ENCODE measurements at regions not wholly inside any gene's neighbourhood (a gene's known extent, or its start where the extent isn't known, plus 50 kb on each side); places are given as distances from the start of the nearest gene placed in this dataset.

DNA sequence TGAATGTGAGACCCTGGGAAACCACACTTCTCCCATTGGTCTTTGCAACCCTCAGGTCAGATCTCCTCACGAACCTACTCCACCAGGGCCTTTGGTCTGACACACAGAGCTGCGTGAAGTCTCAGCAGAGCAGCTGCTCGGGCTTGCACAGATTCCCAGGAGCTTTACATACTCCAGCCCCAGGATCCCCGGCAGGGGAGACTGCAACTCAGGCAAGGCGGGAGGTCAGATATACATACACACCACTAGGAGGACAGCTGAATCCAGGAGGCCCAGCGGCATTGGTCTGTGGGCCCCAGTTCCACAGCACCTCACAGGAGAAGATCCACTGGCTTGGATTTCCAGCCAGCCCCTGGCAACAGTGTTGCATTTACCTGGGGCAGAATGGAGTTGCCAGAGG is 239.2 kb downstream of the GPAM start:
- TF ChIP-seq JAZF1 (CRISPR knock-in tag; IDR thresholded peaks at IDR 0.05) (no peak), NFATC4 (CRISPR knock-in tag; IDR thresholded peaks at IDR 0.05) (no peak), NR3C1 (CRISPR knock-in tag; conservative IDR thresholded peaks at IDR 0.05; ENCODE audit: low read depth) (no peak), TP53 (CRISPR knock-in tag; IDR thresholded peaks at IDR 0.05) (no peak), TCF7 (CRISPR knock-in tag; IDR thresholded peaks at IDR 0.05; ENCODE audit: low read depth) (no peak), NFE2L1 (CRISPR knock-in tag; IDR thresholded peaks at IDR 0.05) (no peak), MYBL2 (CRISPR knock-in tag; IDR thresholded peaks at IDR 0.05) (no peak)
- TF ChIP-seq, protein P1, sequence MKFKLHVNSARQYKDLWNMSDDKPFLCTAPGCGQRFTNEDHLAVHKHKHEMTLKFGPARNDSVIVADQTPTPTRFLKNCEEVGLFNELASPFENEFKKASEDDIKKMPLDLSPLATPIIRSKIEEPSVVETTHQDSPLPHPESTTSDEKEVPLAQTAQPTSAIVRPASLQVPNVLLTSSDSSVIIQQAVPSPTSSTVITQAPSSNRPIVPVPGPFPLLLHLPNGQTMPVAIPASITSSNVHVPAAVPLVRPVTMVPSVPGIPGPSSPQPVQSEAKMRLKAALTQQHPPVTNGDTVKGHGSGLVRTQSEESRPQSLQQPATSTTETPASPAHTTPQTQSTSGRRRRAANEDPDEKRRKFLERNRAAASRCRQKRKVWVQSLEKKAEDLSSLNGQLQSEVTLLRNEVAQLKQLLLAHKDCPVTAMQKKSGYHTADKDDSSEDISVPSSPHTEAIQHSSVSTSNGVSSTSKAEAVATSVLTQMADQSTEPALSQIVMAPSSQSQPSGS (CRISPR knock-in tag; IDR thresholded peaks at IDR 0.05; ENCODE audit: borderline replicate concordance, low read depth), result no peak
- TF ChIP-seq, protein P2, sequence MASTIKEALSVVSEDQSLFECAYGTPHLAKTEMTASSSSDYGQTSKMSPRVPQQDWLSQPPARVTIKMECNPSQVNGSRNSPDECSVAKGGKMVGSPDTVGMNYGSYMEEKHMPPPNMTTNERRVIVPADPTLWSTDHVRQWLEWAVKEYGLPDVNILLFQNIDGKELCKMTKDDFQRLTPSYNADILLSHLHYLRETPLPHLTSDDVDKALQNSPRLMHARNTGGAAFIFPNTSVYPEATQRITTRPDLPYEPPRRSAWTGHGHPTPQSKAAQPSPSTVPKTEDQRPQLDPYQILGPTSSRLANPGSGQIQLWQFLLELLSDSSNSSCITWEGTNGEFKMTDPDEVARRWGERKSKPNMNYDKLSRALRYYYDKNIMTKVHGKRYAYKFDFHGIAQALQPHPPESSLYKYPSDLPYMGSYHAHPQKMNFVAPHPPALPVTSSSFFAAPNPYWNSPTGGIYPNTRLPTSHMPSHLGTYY (CRISPR knock-in tag; IDR thresholded peaks at IDR 0.05), result no peak
- ATAC-seq, result peak; percentile 86
- Mint-ChIP-seq H3K27ac (no peak overlapping the region), H3K9me3 (peaks cover 42% of the 10 kb centered on the region), H3K4me3 (no peak overlapping the region), H3K27me3 (ENCODE audit: low read depth) (no peaks in the 10 kb centered on the region), H3K4me1 (no peaks in the 10 kb centered on the region), H3K36me3 (peaks cover 8% of the 10 kb centered on the region)
- CTCF ChIA-PET, result interaction anchor here (1.1 kb wide), 1 partner anchor 47 kb away, joined by 3 read pairs; no protein-coding TSS in a partner anchor
- peak; percentile 15 for DNase-seq (ENCODE audit: low spot score)
- POLR2A ChIA-PET, result no interaction called here

DNA sequence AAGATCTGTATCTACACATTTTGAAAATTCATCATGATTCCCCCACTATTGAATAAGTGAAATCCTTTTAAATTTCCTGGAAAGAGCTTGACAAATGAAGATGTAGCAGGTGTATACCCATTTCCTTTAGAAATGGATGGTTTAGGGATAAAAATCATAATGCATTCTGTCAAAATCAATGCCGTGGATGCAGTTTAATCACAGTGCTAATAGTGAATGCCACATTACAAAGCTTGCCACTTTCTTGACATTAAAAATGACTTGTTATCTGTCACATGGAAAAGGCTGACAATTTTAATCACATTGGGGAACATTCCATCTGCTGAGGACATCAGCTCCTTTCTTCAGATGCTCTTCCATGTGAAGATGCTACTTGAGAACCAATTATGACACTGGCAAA is 229.6 kb downstream of the GPAM start:
- no peak for ATAC-seq
- H3K9me3 Mint-ChIP-seq, result peaks cover 43% of the 10 kb centered on the region
- H3K4me1 Mint-ChIP-seq, result no peaks in the 10 kb centered on the region
- ChIA-PET CTCF (no interaction called here), POLR2A (no interaction called here)
- TF ChIP-seq ZNF416 (CRISPR knock-in tag; IDR thresholded peaks at IDR 0.05) (no peak), IRF2 (CRISPR knock-in tag; IDR thresholded peaks at IDR 0.05; ENCODE audit: borderline replicate concordance, low read depth) (no peak), MXD4 (CRISPR knock-in tag; IDR thresholded peaks at IDR 0.05; ENCODE audit: borderline replicate concordance) (no peak), EMX1 (CRISPR knock-in tag; IDR thresholded peaks at IDR 0.05) (no peak), NFE2L1 (CRISPR knock-in tag; IDR thresholded peaks at IDR 0.05) (no peak), GABPB1 (CRISPR knock-in tag; IDR thresholded peaks at IDR 0.05) (no peak), TEAD4 (CRISPR knock-in tag; IDR thresholded peaks at IDR 0.05) (no peak), ZNF396 (CRISPR knock-in tag; IDR thresholded peaks at IDR 0.05; ENCODE audit: borderline replicate concordance) (no peak), TEAD1 (CRISPR knock-in tag; IDR thresholded peaks at IDR 0.05) (no peak), KAT7 (CRISPR knock-in tag; IDR thresholded peaks at IDR 0.05; ENCODE audit: borderline replicate concordance) (no peak), SOX15 (CRISPR knock-in tag; IDR thresholded peaks at IDR 0.05) (no peak)
- TF ChIP-seq, protein P3, sequence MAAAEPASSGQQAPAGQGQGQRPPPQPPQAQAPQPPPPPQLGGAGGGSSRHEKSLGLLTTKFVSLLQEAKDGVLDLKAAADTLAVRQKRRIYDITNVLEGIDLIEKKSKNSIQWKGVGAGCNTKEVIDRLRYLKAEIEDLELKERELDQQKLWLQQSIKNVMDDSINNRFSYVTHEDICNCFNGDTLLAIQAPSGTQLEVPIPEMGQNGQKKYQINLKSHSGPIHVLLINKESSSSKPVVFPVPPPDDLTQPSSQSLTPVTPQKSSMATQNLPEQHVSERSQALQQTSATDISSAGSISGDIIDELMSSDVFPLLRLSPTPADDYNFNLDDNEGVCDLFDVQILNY (CRISPR knock-in tag; IDR thresholded peaks at IDR 0.05), result no peak
- TF ChIP-seq, protein P1 (CRISPR knock-in tag; IDR thresholded peaks at IDR 0.05; ENCODE audit: borderline replicate concordance, low read depth), result no peak
- TF ChIP-seq, protein P4, sequence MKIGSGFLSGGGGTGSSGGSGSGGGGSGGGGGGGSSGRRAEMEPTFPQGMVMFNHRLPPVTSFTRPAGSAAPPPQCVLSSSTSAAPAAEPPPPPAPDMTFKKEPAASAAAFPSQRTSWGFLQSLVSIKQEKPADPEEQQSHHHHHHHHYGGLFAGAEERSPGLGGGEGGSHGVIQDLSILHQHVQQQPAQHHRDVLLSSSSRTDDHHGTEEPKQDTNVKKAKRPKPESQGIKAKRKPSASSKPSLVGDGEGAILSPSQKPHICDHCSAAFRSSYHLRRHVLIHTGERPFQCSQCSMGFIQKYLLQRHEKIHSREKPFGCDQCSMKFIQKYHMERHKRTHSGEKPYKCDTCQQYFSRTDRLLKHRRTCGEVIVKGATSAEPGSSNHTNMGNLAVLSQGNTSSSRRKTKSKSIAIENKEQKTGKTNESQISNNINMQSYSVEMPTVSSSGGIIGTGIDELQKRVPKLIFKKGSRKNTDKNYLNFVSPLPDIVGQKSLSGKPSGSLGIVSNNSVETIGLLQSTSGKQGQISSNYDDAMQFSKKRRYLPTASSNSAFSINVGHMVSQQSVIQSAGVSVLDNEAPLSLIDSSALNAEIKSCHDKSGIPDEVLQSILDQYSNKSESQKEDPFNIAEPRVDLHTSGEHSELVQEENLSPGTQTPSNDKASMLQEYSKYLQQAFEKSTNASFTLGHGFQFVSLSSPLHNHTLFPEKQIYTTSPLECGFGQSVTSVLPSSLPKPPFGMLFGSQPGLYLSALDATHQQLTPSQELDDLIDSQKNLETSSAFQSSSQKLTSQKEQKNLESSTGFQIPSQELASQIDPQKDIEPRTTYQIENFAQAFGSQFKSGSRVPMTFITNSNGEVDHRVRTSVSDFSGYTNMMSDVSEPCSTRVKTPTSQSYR (CRISPR knock-in tag; IDR thresholded peaks at IDR 0.05), result no peak
- TF ChIP-seq, protein P5, sequence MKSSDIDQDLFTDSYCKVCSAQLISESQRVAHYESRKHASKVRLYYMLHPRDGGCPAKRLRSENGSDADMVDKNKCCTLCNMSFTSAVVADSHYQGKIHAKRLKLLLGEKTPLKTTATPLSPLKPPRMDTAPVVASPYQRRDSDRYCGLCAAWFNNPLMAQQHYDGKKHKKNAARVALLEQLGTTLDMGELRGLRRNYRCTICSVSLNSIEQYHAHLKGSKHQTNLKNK (CRISPR knock-in tag; IDR thresholded peaks at IDR 0.05), result no peak
- TF ChIP-seq, protein P6, sequence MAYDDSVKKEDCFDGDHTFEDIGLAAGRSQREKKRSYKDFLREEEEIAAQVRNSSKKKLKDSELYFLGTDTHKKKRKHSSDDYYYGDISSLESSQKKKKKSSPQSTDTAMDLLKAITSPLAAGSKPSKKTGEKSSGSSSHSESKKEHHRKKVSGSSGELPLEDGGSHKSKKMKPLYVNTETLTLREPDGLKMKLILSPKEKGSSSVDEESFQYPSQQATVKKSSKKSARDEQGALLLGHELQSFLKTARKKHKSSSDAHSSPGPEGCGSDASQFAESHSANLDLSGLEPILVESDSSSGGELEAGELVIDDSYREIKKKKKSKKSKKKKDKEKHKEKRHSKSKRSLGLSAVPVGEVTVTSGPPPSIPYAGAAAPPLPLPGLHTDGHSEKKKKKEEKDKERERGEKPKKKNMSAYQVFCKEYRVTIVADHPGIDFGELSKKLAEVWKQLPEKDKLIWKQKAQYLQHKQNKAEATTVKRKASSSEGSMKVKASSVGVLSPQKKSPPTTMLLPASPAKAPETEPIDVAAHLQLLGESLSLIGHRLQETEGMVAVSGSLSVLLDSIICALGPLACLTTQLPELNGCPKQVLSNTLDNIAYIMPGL (CRISPR knock-in tag; IDR thresholded peaks at IDR 0.05), result no peak
- H3K27ac Mint-ChIP-seq, result no peak overlapping the region
- no peak overlapping the region for H3K4me3 Mint-ChIP-seq
- peaks cover 30% of the 10 kb centered on the region for H3K36me3 Mint-ChIP-seq
- no peaks in the 10 kb centered on the region for H3K27me3 Mint-ChIP-seq (ENCODE audit: low read depth)
- DNase-seq (ENCODE audit: low spot score), result no peak

All from WTC11 (cell line).